SH-SY5Y (cell line): ENCODE measurements at regions not wholly inside any gene's neighbourhood (a gene's known extent, or its start where the extent isn't known, plus 50 kb on each side); places are given as distances from the start of the nearest gene placed in this dataset.

Experiments used
- GATA2 ChIP-seq: IDR thresholded peaks from 2 replicates; pipeline ENCODE4 v1.6.1; 2011; ENCODE audit warnings: mild to moderate bottlenecking, low read depth, low read length
- GATA3 ChIP-seq: IDR thresholded peaks from 2 replicates; pipeline ENCODE4 v1.6.1; 2011; ENCODE audit warnings: low read depth, mild to moderate bottlenecking, low read length, moderate library complexity

DNA sequence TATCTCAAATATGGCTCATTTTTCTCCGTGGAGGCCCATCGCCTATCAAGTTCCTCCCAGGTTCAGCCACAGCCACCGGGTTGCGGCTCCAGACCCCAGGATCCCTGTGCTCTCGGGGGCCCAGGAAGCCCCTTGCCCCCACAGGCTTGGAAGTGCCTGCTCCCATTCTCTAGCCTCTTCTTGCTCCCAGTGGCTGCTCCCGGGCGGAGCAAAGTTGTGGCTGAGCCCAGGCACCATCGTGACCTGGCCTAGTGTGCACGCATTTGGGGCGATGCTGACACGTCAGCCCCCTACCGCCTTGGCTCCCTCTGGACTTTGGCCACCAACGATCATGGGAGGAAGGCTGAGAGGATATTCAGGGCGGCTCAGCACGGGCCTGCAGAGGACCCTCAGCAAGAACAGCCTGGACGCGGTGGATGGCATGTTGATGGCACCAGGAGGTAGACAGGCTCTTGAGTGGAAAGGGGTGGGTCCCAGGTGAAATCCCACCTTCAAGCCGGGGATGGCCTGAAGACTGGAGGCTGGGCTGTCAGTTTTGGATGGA, 419.4 kb upstream of the AGA start:
- TF ChIP-seq GATA2 (no peak), GATA3 (no peak)
